Peyer's patch (tissue), 4 donors: ENCODE measurements at regions not wholly inside any gene's neighbourhood (a gene's known extent, or its start where the extent isn't known, plus 50 kb on each side); places are given as distances from the start of the nearest gene placed in this dataset.

Experiments used
- POLR2A ChIP-seq, 2 donors: fragments of 450-650 bp; IDR thresholded peaks; one replicate each; pipeline ENCODE4 v1.5.1; 2017; ENCODE audit warnings: antibody characterized with exemption in 2 of 2, mild to moderate bottlenecking in 2 of 2, moderate library complexity in 2 of 2
- TF ChIP-seq, protein P1 (sequence below), 6 experiments: fragments of 450-650 bp in 4 of 6; fragments of 200-600 bp in 2 of 6; sonication (generic) in 1 of 6; IDR thresholded peaks; one replicate each; pipeline ENCODE4 v1.5.1; 2017 to 2019; ENCODE audit warnings: antibody characterized with exemption in 6 of 6, mild to moderate bottlenecking in 3 of 6, moderate library complexity in 1 of 6

DNA sequence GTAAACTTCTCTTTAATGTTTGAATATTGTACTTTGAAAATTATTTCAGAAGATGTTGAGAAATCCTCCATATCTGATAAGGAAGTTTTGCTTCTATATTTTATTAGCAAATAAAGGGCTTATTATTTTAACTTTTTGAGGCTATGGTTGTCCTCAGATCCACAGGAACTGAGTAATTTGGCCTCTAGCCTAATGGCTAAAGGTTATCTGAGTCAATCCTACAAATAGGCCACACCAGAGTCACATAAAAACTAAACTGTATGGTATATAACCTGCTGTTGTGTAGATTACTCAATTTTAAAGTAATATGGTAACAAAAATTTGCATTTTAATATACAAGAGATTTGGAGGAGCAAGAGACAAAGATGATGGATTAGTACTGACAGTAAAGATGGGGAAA lies 549.2 kb upstream of the GRAMD2B start:
- TF ChIP-seq, protein P1, sequence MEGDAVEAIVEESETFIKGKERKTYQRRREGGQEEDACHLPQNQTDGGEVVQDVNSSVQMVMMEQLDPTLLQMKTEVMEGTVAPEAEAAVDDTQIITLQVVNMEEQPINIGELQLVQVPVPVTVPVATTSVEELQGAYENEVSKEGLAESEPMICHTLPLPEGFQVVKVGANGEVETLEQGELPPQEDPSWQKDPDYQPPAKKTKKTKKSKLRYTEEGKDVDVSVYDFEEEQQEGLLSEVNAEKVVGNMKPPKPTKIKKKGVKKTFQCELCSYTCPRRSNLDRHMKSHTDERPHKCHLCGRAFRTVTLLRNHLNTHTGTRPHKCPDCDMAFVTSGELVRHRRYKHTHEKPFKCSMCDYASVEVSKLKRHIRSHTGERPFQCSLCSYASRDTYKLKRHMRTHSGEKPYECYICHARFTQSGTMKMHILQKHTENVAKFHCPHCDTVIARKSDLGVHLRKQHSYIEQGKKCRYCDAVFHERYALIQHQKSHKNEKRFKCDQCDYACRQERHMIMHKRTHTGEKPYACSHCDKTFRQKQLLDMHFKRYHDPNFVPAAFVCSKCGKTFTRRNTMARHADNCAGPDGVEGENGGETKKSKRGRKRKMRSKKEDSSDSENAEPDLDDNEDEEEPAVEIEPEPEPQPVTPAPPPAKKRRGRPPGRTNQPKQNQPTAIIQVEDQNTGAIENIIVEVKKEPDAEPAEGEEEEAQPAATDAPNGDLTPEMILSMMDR (IDR thresholded peaks at IDR 0.05) = no peak
- no peak for TF ChIP-seq POLR2A (IDR thresholded peaks at IDR 0.05)
